ENCODE measurements at regions not wholly inside any gene's neighbourhood (a gene's known extent, or its start where the extent isn't known, plus 50 kb on each side); places are given as distances from the start of the nearest gene placed in this dataset.
"Not testable (repeated sequence)": the region's sequence is repeated elsewhere in the genome, so short reads cannot be mapped to it uniquely, and the experiment has no call there.

DNA sequence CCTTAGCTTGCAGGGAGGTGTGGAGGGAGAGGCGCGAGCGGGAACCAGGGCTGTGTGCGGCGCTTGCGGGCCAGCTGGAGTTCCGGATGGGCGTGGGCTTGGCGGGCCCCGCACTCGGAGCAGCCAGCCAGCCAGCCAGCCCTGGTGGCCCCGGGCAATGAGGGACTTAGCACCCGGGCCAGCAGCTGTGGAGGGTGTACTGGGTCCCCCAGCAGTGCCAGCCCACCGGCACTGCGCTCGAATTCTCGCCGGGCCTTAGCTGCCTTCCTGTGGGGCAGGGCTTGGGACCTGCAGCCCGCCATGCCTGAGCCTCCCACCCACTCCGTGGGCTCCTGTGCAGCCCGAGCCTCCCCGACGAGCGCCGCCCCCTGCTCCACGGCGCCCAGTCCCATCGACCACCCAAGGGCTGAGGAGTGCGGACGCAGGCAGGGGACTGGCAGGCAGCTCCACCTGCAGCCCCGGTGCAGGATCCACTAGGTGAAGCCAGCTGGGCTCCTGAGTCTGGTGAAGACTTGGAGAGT lies 462.2 kb downstream of the ACTL7B start:
- H2BK15ac ChIP-seq (ENCODE audit: low read depth, low read length); H3K9ac ChIP-seq (ENCODE audit: low read depth, low read length); H3K4ac ChIP-seq (ENCODE audit: low read depth, low read length); H4K20me1 ChIP-seq (ENCODE audit: insufficient read depth, low read length); H2AK5ac ChIP-seq (ENCODE audit: low read depth, low read length); H3K27me3 ChIP-seq (ENCODE audit: control insufficient read depth, insufficient read depth, low read length); H2BK5ac ChIP-seq (ENCODE audit: low read depth, low read length, poor library complexity, severe bottlenecking); H3K4me2 ChIP-seq (ENCODE audit: low read depth, low read length); H4K8ac ChIP-seq (ENCODE audit: low read depth in 2 of 2, low read length in 2 of 2); ATAC-seq (ENCODE audit: low read depth); H2BK120ac ChIP-seq (ENCODE audit: low read depth, low read length); H4K5ac ChIP-seq (ENCODE audit: low read depth, low read length); BruUV-seq (replicated peaks); in situ Hi-C loops (cut with MboI; ENCODE audit: low sequenced_read_pairs); H3K4me1 ChIP-seq (ENCODE audit: control insufficient read depth, insufficient read depth, low read length); H3K36me3 ChIP-seq (ENCODE audit: control insufficient read depth, insufficient read depth, low read length); POLR2A ChIA-PET (ENCODE audit: unreplicated experiment); H3K9me3 ChIP-seq (ENCODE audit: control insufficient read depth, insufficient read depth, low read length); H3K14ac ChIP-seq (replicated peaks; ENCODE audit: low read depth, low read length); H2AK9ac ChIP-seq (replicated peaks; ENCODE audit: low read depth, low read length, poor library complexity); DNase-seq; H2BK20ac ChIP-seq (ENCODE audit: low read depth, low read length); intact Hi-C loops (cut with micrococcal nuclease); H3K56ac ChIP-seq (ENCODE audit: extremely low read depth, insufficient read depth, low read length); H3K18ac ChIP-seq (ENCODE audit: low read depth, low read length); H3K27ac ChIP-seq (ENCODE audit: insufficient read depth, low read length); CTCF ChIA-PET; dilution Hi-C loops (cut with HindIII; ENCODE audit: low sequenced_read_pairs, unreplicated experiment); H3K9me1 ChIP-seq (ENCODE audit: insufficient read depth, low read length); H3K4me3 ChIP-seq (ENCODE audit: insufficient read depth, low read depth, low read length); H4K91ac ChIP-seq (ENCODE audit: insufficient read depth, low read depth, low read length); H3K23ac ChIP-seq (ENCODE audit: low read depth, low read length); H3K79me1 ChIP-seq (ENCODE audit: low read depth in 1 of 2, low read length in 2 of 2); H2AFZ ChIP-seq (replicated peaks; ENCODE audit: low read length, poor library complexity): not testable (repeated sequence)
- 94% methylated on average over 3 of the region's 31 CpGs; no CpG with 5 or more reads in 1 of the 2 experiments for WGBS, 2 experiments (ENCODE audit: extremely low coverage in 2 of 2, insufficient read length in 1 of 2)
